ENCODE measurements at regions not wholly inside any gene's neighbourhood (a gene's known extent, or its start where the extent isn't known, plus 50 kb on each side); places are given as distances from the start of the nearest gene placed in this dataset.
"Not testable (repeated sequence)": the region's sequence is repeated elsewhere in the genome, so short reads cannot be mapped to it uniquely, and the experiment has no call there.

- FAIRE-seq, result no peak
These were observed 74.6 kb upstream of the SHOX start for GRCh38 chrX:555725-556666.

GRCh38 chrX:557601-558000, 73.0 kb upstream of the SHOX start:
- FAIRE-seq, result not testable (repeated sequence)

GRCh38 chrX:559282-559681, 71.3 kb upstream of the SHOX start:
- FAIRE-seq, result not testable (repeated sequence)

- FAIRE-seq, result no peak
These were observed 62.7 kb upstream of the SHOX start for GRCh38 chrX:567891-568290.

- FAIRE-seq, result no peak
These were observed 62.3 kb upstream of the SHOX start for GRCh38 chrX:568311-568710.

GRCh38 chrX:572538-573124, 58.0 kb upstream of the SHOX start:
- no peak for FAIRE-seq

- FAIRE-seq, result no peak
These were observed 56.3 kb upstream of the SHOX start for GRCh38 chrX:574251-574650.

GRCh38 chrX:574830-575229, 55.8 kb upstream of the SHOX start:
- FAIRE-seq, result no peak

- FAIRE-seq, result no peak
These were observed 53.6 kb upstream of the SHOX start for GRCh38 chrX:576904-577560.

GRCh38 chrX:578531-578930, 52.1 kb upstream of the SHOX start:
- FAIRE-seq, result no peak

- no peak for FAIRE-seq
These were observed 50.6 kb upstream of the SHOX start for GRCh38 chrX:580030-580429.

All from colon (tissue), 2 donors.